ENCODE measurements at regions not wholly inside any gene's neighbourhood (a gene's known extent, or its start where the extent isn't known, plus 50 kb on each side); places are given as distances from the start of the nearest gene placed in this dataset.

GRCh38 chr7:9200626-9201025 lies 767.2 kb downstream of the NXPH1 start:
- no peaks in the 10 kb centered on the region for H3K36me3 ChIP-seq
- H3K27me3 ChIP-seq, result no peaks in the 10 kb centered on the region
- TF ChIP-seq POLR2A (IDR thresholded peaks at IDR 0.05), result no peak
- TF ChIP-seq, protein P1, sequence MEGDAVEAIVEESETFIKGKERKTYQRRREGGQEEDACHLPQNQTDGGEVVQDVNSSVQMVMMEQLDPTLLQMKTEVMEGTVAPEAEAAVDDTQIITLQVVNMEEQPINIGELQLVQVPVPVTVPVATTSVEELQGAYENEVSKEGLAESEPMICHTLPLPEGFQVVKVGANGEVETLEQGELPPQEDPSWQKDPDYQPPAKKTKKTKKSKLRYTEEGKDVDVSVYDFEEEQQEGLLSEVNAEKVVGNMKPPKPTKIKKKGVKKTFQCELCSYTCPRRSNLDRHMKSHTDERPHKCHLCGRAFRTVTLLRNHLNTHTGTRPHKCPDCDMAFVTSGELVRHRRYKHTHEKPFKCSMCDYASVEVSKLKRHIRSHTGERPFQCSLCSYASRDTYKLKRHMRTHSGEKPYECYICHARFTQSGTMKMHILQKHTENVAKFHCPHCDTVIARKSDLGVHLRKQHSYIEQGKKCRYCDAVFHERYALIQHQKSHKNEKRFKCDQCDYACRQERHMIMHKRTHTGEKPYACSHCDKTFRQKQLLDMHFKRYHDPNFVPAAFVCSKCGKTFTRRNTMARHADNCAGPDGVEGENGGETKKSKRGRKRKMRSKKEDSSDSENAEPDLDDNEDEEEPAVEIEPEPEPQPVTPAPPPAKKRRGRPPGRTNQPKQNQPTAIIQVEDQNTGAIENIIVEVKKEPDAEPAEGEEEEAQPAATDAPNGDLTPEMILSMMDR (IDR thresholded peaks at IDR 0.05), result no peak
- H3K27ac ChIP-seq, result no peak overlapping the region
- no peak for DNase-seq
- intact Hi-C loops (cut with DNase I), result no loop called here
- no peak overlapping the region for H3K4me3 ChIP-seq
- no peaks in the 10 kb centered on the region for H3K4me1 ChIP-seq (ENCODE audit: insufficient read depth)
- H3K9me3 ChIP-seq, result no peaks in the 10 kb centered on the region
- WGBS, 3 donors, result 67 to 74% (median 68%) methylated on average over 4 of the region's 4 CpGs

DNA sequence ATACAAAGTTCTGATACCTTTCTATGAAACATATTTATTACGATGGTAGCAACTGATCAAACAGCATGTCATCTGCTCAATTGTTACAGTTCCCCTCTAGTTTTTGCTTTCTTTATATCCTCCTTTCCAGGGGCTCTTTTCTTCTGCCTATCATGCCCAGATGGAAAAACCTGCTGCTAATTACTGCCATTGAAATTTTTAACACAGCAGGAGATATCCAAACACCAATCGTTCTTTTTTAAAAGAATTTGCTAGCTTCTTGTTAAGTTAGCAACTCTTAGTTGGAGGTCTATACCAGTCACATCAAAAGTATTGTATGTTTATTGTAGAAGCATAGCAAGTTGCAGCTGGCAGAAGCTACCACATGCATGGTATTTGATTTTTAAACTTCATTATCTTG lies 768.5 kb downstream of the NXPH1 start:
- TF ChIP-seq POLR2A (IDR thresholded peaks at IDR 0.05) (no peak), EP300 (IDR thresholded peaks at IDR 0.05) (no peak)
- TF ChIP-seq, protein P1 (IDR thresholded peaks at IDR 0.05), result no peak
- DNase-seq, result no peak
- 37 to 42% (median 40%) methylated on average over 2 of the region's 2 CpGs for WGBS, 3 donors
- Histone ChIP-seq H3K4me1 (ENCODE audit: insufficient read depth) (no peaks in the 10 kb centered on the region), H3K27ac (no peak overlapping the region), H3K27me3 (no peaks in the 10 kb centered on the region), H3K9me3 (no peaks in the 10 kb centered on the region), H3K4me3 (no peak overlapping the region), H3K36me3 (no peaks in the 10 kb centered on the region)
- intact Hi-C loops (cut with DNase I), result no loop called here

GRCh38 chr7:9204571-9204970 lies 771.2 kb downstream of the NXPH1 start:
- H3K4me3 ChIP-seq, result no peak overlapping the region
- H3K36me3 ChIP-seq, result no peaks in the 10 kb centered on the region
- H3K27ac ChIP-seq, result no peak overlapping the region
- no peak for DNase-seq
- H3K27me3 ChIP-seq, result no peaks in the 10 kb centered on the region
- WGBS, 3 donors, result 55 to 73% (median 61%) methylated on average over 1 of the region's 1 CpG
- H3K4me1 ChIP-seq (ENCODE audit: insufficient read depth), result no peaks in the 10 kb centered on the region
- TF ChIP-seq, protein P1 (IDR thresholded peaks at IDR 0.05), result no peak
- no peak for TF ChIP-seq POLR2A (IDR thresholded peaks at IDR 0.05)
- no peak for TF ChIP-seq EP300 (IDR thresholded peaks at IDR 0.05)
- intact Hi-C loops (cut with DNase I), result no loop called here
- no peaks in the 10 kb centered on the region for H3K9me3 ChIP-seq

DNA sequence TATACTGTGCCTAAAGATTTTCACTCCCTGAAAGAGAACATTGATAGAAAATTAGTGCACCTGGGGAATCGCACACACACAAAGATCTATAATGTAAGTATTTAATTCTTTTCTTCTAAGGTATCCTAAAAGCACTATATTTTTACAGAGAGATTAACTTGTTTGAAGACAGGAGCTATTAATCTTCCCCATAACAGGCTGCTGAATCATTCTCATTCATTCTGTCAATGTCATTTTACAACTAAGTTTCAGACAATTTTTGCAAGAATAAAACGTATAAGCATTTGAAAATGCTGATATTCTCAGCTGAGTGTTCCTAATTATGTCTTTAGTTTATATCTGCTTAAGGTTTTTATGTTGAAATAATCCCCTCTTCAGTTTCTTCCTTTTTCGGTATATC lies 776.7 kb downstream of the NXPH1 start:
- Histone ChIP-seq H3K36me3 (no peaks in the 10 kb centered on the region), H3K9me3 (no peaks in the 10 kb centered on the region), H3K4me3 (no peak overlapping the region), H3K27me3 (no peaks in the 10 kb centered on the region), H3K27ac (no peak overlapping the region), H3K4me1 (ENCODE audit: insufficient read depth) (no peaks in the 10 kb centered on the region)
- intact Hi-C loops (cut with DNase I), result no loop called here
- no peak for TF ChIP-seq POLR2A (IDR thresholded peaks at IDR 0.05)
- TF ChIP-seq, protein P1 (IDR thresholded peaks at IDR 0.05), result no peak
- TF ChIP-seq EP300 (IDR thresholded peaks at IDR 0.05), result no peak
- 76 to 79% (median 77%) methylated on average over 3 of the region's 3 CpGs for WGBS, 3 donors
- no peak for DNase-seq

- H3K4me1 ChIP-seq (ENCODE audit: insufficient read depth), result no peaks in the 10 kb centered on the region
- no peak overlapping the region for H3K4me3 ChIP-seq
- intact Hi-C loops (cut with DNase I), result no loop called here
- H3K27ac ChIP-seq, result no peak overlapping the region
- 89 to 98% (median 89%) methylated on average over 1 of the region's 1 CpG for WGBS, 3 donors
- DNase-seq, result no peak
- no peaks in the 10 kb centered on the region for H3K9me3 ChIP-seq
- TF ChIP-seq EP300 (IDR thresholded peaks at IDR 0.05) (no peak), POLR2A (IDR thresholded peaks at IDR 0.05) (no peak)
- TF ChIP-seq, protein P1 (IDR thresholded peaks at IDR 0.05), result no peak
- H3K27me3 ChIP-seq, result peaks cover 3% of the 10 kb centered on the region
- H3K36me3 ChIP-seq, result no peaks in the 10 kb centered on the region
Observed at GRCh38 chr7:9217204-9217603, 783.8 kb downstream of the NXPH1 start.
